A673 (cell line): ENCODE measurements at regions not wholly inside any gene's neighbourhood (a gene's known extent, or its start where the extent isn't known, plus 50 kb on each side); places are given as distances from the start of the nearest gene placed in this dataset.

Experiments used
- BruUV-seq: library from RNA; stranded (reverse); fragments of 400-500 nt; replicated peaks from 2 replicates; lab custom pipeline; 2021; lab: Mats Ljungman, UMichigan
- CTCF ChIA-PET: fragments of 300-600 bp; sonication (Branson Sonifier 250); formaldehyde crosslinking; loops from one replicate; lab custom pipeline; 2022; ENCODE audit warnings: antibody characterized with exemption; lab: Charles Lee
- POLR2A ChIA-PET: fragments of 300-600 bp; sonication (Branson Sonifier 250); formaldehyde crosslinking; loops from one replicate; lab custom pipeline; 2022; ENCODE audit warnings: antibody characterized with exemption; ENCODE audit not compliant: low non-redundant PET; lab: Charles Lee
- DNase-seq: peaks from one replicate; pipeline ENCODE4 v3.0.0-alpha.2; 2015; ENCODE audit warnings: low spot score
- H3K27ac ChIP-seq: fragments of 200-600 bp; sonication (generic); 2 replicates; pipeline ENCODE4 v1.5.1; 2016; ENCODE audit warnings: mixed run types, low read depth, mild to moderate bottlenecking, mixed read lengths, antibody characterized with exemption, low read length; ENCODE audit not compliant: poor library complexity, severe bottlenecking
- H3K27me3 ChIP-seq: fragments of 200-600 bp; sonication (generic); replicated peaks from 2 replicates; pipeline ENCODE4 v1.6.1; 2017; ENCODE audit warnings: mixed run types, low read depth, mild to moderate bottlenecking, mixed read lengths, antibody characterized with exemption, low read length; ENCODE audit not compliant: insufficient read depth, poor library complexity
- H3K36me3 ChIP-seq: fragments of 200-600 bp; sonication (generic); 2 replicates; pipeline ENCODE4 v1.6.1; 2016; ENCODE audit warnings: mixed run types, mild to moderate bottlenecking, mixed read lengths, antibody characterized with exemption, low read length; ENCODE audit not compliant: insufficient read depth, poor library complexity, severe bottlenecking
- H3K4me1 ChIP-seq: fragments of 200-600 bp; sonication (generic); 2 replicates; pipeline ENCODE4 v1.6.1; 2017; ENCODE audit warnings: mixed run types, mild to moderate bottlenecking, mixed read lengths, antibody characterized with exemption, low read length; ENCODE audit not compliant: insufficient read depth, poor library complexity, severe bottlenecking
- H3K4me3 ChIP-seq: fragments of 200-600 bp; sonication (generic); 2 replicates; pipeline ENCODE4 v1.5.1; 2016; ENCODE audit warnings: low read depth, mixed run types, mild to moderate bottlenecking, mixed read lengths, low read length; ENCODE audit not compliant: poor library complexity, severe bottlenecking
- H3K9me3 ChIP-seq: fragments of 200-600 bp; sonication (generic); 2 replicates; pipeline ENCODE4 v1.6.1; 2016; ENCODE audit warnings: mixed run types, low read depth, mild to moderate bottlenecking, mixed read lengths, antibody characterized with exemption, low read length; ENCODE audit not compliant: poor library complexity, severe bottlenecking
- CTCF ChIP-seq: fragments of 300-800, 200-600 bp; sonication (generic); conservative IDR thresholded peaks from 2 replicates; pipeline ENCODE4 v1.5.1; 2017; ENCODE audit warnings: low read depth, mild to moderate bottlenecking, antibody characterized with exemption, low read length, moderate library complexity, mixed read lengths
- EZH2 ChIP-seq: fragments of 200-600 bp; sonication (generic); IDR thresholded peaks from 2 replicates; pipeline ENCODE4 v1.6.1; 2017; ENCODE audit warnings: borderline replicate concordance, low read depth, mild to moderate bottlenecking, mixed read lengths, antibody characterized with exemption, low read length; ENCODE audit not compliant: poor library complexity, severe bottlenecking
- intact Hi-C: fragments of 100-400 bp; cut with micrococcal nuclease; formaldehyde crosslinking; loops from one replicate; pipeline ENCODE4 v1.10.0; 2022; ENCODE audit not compliant: unreplicated experiment

GRCh38 chr3:193825617-193826016, 232.6 kb downstream of the OPA1 start:
- no peaks in the 10 kb centered on the region for H3K36me3 ChIP-seq
- no TSS peak for BruUV-seq
- DNase-seq: no peak
- intact Hi-C loops: no loop called here
- no peak overlapping the region for H3K27ac ChIP-seq
- ChIA-PET POLR2A (no interaction called here), CTCF (interaction anchor here (0.5 kb wide), 1 partner anchor 57 kb away, joined by 5 read pairs; no protein-coding TSS in a partner anchor)
- no peak overlapping the region for H3K4me3 ChIP-seq
- no peaks in the 10 kb centered on the region for H3K27me3 ChIP-seq
- TF ChIP-seq CTCF (no peak), EZH2 (no peak)
- H3K9me3 ChIP-seq: no peaks in the 10 kb centered on the region
- H3K4me1 ChIP-seq: peaks cover 16% of the 10 kb centered on the region

GRCh38 chr3:193826159-193826795, 233.3 kb downstream of the OPA1 start:
- no peaks in the 10 kb centered on the region for H3K27me3 ChIP-seq
- intact Hi-C loops: no loop called here
- no peak overlapping the region for H3K4me3 ChIP-seq
- POLR2A ChIA-PET: interaction anchor here (0.5 kb wide), 1 partner anchor 637 kb away, joined by 3 read pairs; no protein-coding TSS in a partner anchor
- no TSS peak for BruUV-seq
- TF ChIP-seq CTCF: no peak
- no peak for TF ChIP-seq EZH2
- H3K36me3 ChIP-seq: no peaks in the 10 kb centered on the region
- H3K9me3 ChIP-seq: no peaks in the 10 kb centered on the region
- no peak for DNase-seq
- CTCF ChIA-PET: no interaction called here
- H3K27ac ChIP-seq: peak overlapping the region; percentile 40
- H3K4me1 ChIP-seq: peaks cover 16% of the 10 kb centered on the region

GRCh38 chr3:193827040-193827669, 234.1 kb downstream of the OPA1 start:
- ChIA-PET CTCF (no interaction called here), POLR2A (no interaction called here)
- H3K9me3 ChIP-seq: no peaks in the 10 kb centered on the region
- no peaks in the 10 kb centered on the region for H3K36me3 ChIP-seq
- TF ChIP-seq CTCF (no peak), EZH2 (no peak)
- intact Hi-C loops: no loop called here
- peak; percentile 34 for DNase-seq
- peaks cover 16% of the 10 kb centered on the region for H3K4me1 ChIP-seq
- no peaks in the 10 kb centered on the region for H3K27me3 ChIP-seq
- BruUV-seq: no TSS peak
- H3K4me3 ChIP-seq: no peak overlapping the region
- H3K27ac ChIP-seq: peak overlapping the region; percentile 40
